ENCODE measurements at regions not wholly inside any gene's neighbourhood (a gene's known extent, or its start where the extent isn't known, plus 50 kb on each side); places are given as distances from the start of the nearest gene placed in this dataset.

- H3K9me3 ChIP-seq (ENCODE audit: control insufficient read depth, insufficient read depth, low read depth, low read length), result no peaks in the 10 kb centered on the region
- no TSS peak for BruUV-seq (replicated peaks)
- intact Hi-C loops (cut with micrococcal nuclease; ENCODE audit: unreplicated experiment), result no loop called here
- H3K27ac ChIP-seq (ENCODE audit: low read length), result no peak overlapping the region
- ATAC-seq (no peak), DNase-seq (ENCODE audit: low read depth, low spot score) (no peak)
- no peaks in the 10 kb centered on the region for H3K27me3 ChIP-seq (ENCODE audit: control insufficient read depth, insufficient read depth, low read length)
- CTCF ChIA-PET, result no interaction called here
- no peaks in the 10 kb centered on the region for H3K4me1 ChIP-seq (ENCODE audit: control insufficient read depth, insufficient read depth, low read length)
- POLR2A ChIA-PET, result no interaction called here
- H3K36me3 ChIP-seq (ENCODE audit: control insufficient read depth, insufficient read depth, low read length), result no peaks in the 10 kb centered on the region
- no peak for TF ChIP-seq REST (IDR thresholded peaks at IDR 0.05; ENCODE audit: insufficient read depth in 1 of 2, low read depth in 2 of 2, low read length in 1 of 2)
- no peak for TF ChIP-seq CTCF (IDR thresholded peaks at IDR 0.05)
- no peak for TF ChIP-seq SIN3A (IDR thresholded peaks at IDR 0.05; ENCODE audit: borderline replicate concordance, insufficient read depth, low read depth, low read length)
- TF ChIP-seq TCF7L2 (IDR thresholded peaks at IDR 0.05; ENCODE audit: low read depth, low read length), result no peak
- TF ChIP-seq POLR2AphosphoS5 (IDR thresholded peaks at IDR 0.05; ENCODE audit: low read depth, low read length), result no peak
- in situ Hi-C loops (cut with HindIII; ENCODE audit: low pct_unique_long_range_greater_than_20kb, low sequenced_read_pairs), result no loop called here
- H3K4me3 ChIP-seq (ENCODE audit: low read depth in 2 of 2, low read length in 2 of 2), result no peak overlapping the region
Observed at GRCh38 chr6:113779656-113780055, 77.5 kb upstream of the MARCKS start.

GRCh38 chr6:113782636-113783035 is 74.5 kb upstream of the MARCKS start:
- H3K27ac ChIP-seq (ENCODE audit: low read length), result no peak overlapping the region
- in situ Hi-C loops (cut with HindIII; ENCODE audit: low pct_unique_long_range_greater_than_20kb, low sequenced_read_pairs), result no loop called here
- H3K4me3 ChIP-seq (ENCODE audit: low read depth in 2 of 2, low read length in 2 of 2), result no peak overlapping the region
- BruUV-seq (replicated peaks), result no TSS peak
- H3K9me3 ChIP-seq (ENCODE audit: control insufficient read depth, insufficient read depth, low read depth, low read length), result no peaks in the 10 kb centered on the region
- intact Hi-C loops (cut with micrococcal nuclease; ENCODE audit: unreplicated experiment), result no loop called here
- ChIA-PET POLR2A (no interaction called here), CTCF (no interaction called here)
- no peaks in the 10 kb centered on the region for H3K4me1 ChIP-seq (ENCODE audit: control insufficient read depth, insufficient read depth, low read length)
- H3K27me3 ChIP-seq (ENCODE audit: control insufficient read depth, insufficient read depth, low read length), result no peaks in the 10 kb centered on the region
- no peaks in the 10 kb centered on the region for H3K36me3 ChIP-seq (ENCODE audit: control insufficient read depth, insufficient read depth, low read length)
- DNase-seq (ENCODE audit: low read depth, low spot score) (no peak), ATAC-seq (no peak)
- no peak for TF ChIP-seq CTCF (IDR thresholded peaks at IDR 0.05)
- TF ChIP-seq SIN3A (IDR thresholded peaks at IDR 0.05; ENCODE audit: borderline replicate concordance, insufficient read depth, low read depth, low read length), result no peak
- no peak for TF ChIP-seq TCF7L2 (IDR thresholded peaks at IDR 0.05; ENCODE audit: low read depth, low read length)
- no peak for TF ChIP-seq REST (IDR thresholded peaks at IDR 0.05; ENCODE audit: insufficient read depth in 1 of 2, low read depth in 2 of 2, low read length in 1 of 2)
- TF ChIP-seq POLR2AphosphoS5 (IDR thresholded peaks at IDR 0.05; ENCODE audit: low read depth, low read length), result no peak
